Keratinocyte (primary cell): ENCODE measurements at regions not wholly inside any gene's neighbourhood (a gene's known extent, or its start where the extent isn't known, plus 50 kb on each side); places are given as distances from the start of the nearest gene placed in this dataset.

ENCODE experiments used
- DNase-seq: peaks from one replicate; pipeline ENCODE4 v3.0.0-alpha.2; 2011; ENCODE audit warnings: low read depth, missing footprints, low spot score
- FAIRE-seq: peaks from 2 replicates; lab custom pipeline; 2011; peaks lifted over from hg19 to GRCh38; lab: Jason Lieb, UNC
- H2AFZ ChIP-seq: 2 replicates; pipeline ENCODE4 v1.6.0; 2012; ENCODE audit warnings: low read length, control low read depth, inconsistent platforms; ENCODE audit not compliant: control insufficient read depth
- H3K27ac ChIP-seq: 2 replicates; pipeline ENCODE4 v1.5.1; 2011; ENCODE audit warnings: low read length; ENCODE audit not compliant: control insufficient read depth, insufficient read depth
- H3K27me3 ChIP-seq: 3 replicates; pipeline ENCODE4 v1.6.0; 2011; ENCODE audit warnings: low read length; ENCODE audit not compliant: control insufficient read depth, insufficient read depth; ENCODE audit errors: extremely low read depth
- H3K36me3 ChIP-seq, 2 experiments: 2 replicates in 1 of 2; 3 replicates in 1 of 2; pipeline ENCODE4 v1.5.1; 2011; ENCODE audit warnings: low read length in 2 of 2, mild to moderate bottlenecking in 1 of 2; ENCODE audit not compliant: control insufficient read depth in 2 of 2, insufficient read depth in 2 of 2; ENCODE audit errors: extremely low read depth in 1 of 2
- H3K4me1 ChIP-seq: 3 replicates; pipeline ENCODE4 v1.5.1; 2011; ENCODE audit warnings: low read length; ENCODE audit not compliant: control insufficient read depth, insufficient read depth; ENCODE audit errors: extremely low read depth
- H3K4me2 ChIP-seq: 3 replicates; pipeline ENCODE4 v1.6.0; 2011; ENCODE audit warnings: low read depth, low read length; ENCODE audit not compliant: control insufficient read depth, insufficient read depth; ENCODE audit errors: extremely low read depth
- H3K4me3 ChIP-seq, 3 experiments: fragments of 200-600 bp in 1 of 3; sonication (generic) in 1 of 3; 2 replicates in 2 of 3; 3 replicates in 1 of 3; pipeline ENCODE4 v1.5.1; 2011 to 2016; ENCODE audit warnings: low read length in 3 of 3, mild to moderate bottlenecking in 3 of 3, control low read depth in 2 of 3, inconsistent platforms in 1 of 3, low read depth in 1 of 3, mixed read lengths in 1 of 3, mixed run types in 1 of 3, moderate library complexity in 1 of 3; ENCODE audit not compliant: control insufficient read depth in 2 of 3, insufficient read depth in 2 of 3; ENCODE audit errors: extremely low read depth in 1 of 3
- H3K79me2 ChIP-seq: 2 replicates; pipeline ENCODE4 v1.6.0; 2012; ENCODE audit warnings: low read length; ENCODE audit not compliant: control insufficient read depth, insufficient read depth
- H3K9ac ChIP-seq: 3 replicates; pipeline ENCODE4 v1.6.0; 2011; ENCODE audit warnings: low read length; ENCODE audit not compliant: control insufficient read depth, insufficient read depth; ENCODE audit errors: extremely low read depth
- H3K9me1 ChIP-seq: 3 replicates; pipeline ENCODE4 v1.6.0; 2011; ENCODE audit warnings: low read length; ENCODE audit not compliant: control insufficient read depth, insufficient read depth; ENCODE audit errors: extremely low read depth
- H3K9me3 ChIP-seq: 2 replicates; pipeline ENCODE4 v1.5.1; 2012; ENCODE audit warnings: low read depth, low read length; ENCODE audit not compliant: control insufficient read depth
- H4K20me1 ChIP-seq: 3 replicates; pipeline ENCODE4 v1.6.0; 2011; ENCODE audit warnings: low read length; ENCODE audit not compliant: control insufficient read depth, insufficient read depth; ENCODE audit errors: extremely low read depth
- EZH2 ChIP-seq: IDR thresholded peaks from one replicate; pipeline ENCODE4 v1.6.1; 2012; ENCODE audit warnings: inconsistent platforms, mild to moderate bottlenecking, low read length, moderate library complexity
- dilution Hi-C: fragments of 300-500 bp; cut with MboI; formaldehyde crosslinking; loops from one replicate; pipeline ENCODE4 v1.7.0; 2020; ENCODE audit warnings: low sequenced_read_pairs; ENCODE audit not compliant: extremely low pct_ligation_motif_present
- TF ChIP-seq, protein P1 (sequence below), 3 experiments: IDR thresholded peaks in 1 of 3; conservative IDR thresholded peaks in 1 of 3; optimal IDR thresholded peaks in 1 of 3; 2 replicates in 2 of 3; 3 replicates in 1 of 3; pipeline versions ENCODE3 to v1.5.1; 2011; ENCODE audit warnings: low read length in 3 of 3, mild to moderate bottlenecking in 3 of 3, moderate library complexity in 2 of 3, control low read depth in 1 of 3, inconsistent platforms in 1 of 3; ENCODE audit not compliant: insufficient read depth in 2 of 3; ENCODE audit errors: extremely low read depth in 1 of 3

DNA sequence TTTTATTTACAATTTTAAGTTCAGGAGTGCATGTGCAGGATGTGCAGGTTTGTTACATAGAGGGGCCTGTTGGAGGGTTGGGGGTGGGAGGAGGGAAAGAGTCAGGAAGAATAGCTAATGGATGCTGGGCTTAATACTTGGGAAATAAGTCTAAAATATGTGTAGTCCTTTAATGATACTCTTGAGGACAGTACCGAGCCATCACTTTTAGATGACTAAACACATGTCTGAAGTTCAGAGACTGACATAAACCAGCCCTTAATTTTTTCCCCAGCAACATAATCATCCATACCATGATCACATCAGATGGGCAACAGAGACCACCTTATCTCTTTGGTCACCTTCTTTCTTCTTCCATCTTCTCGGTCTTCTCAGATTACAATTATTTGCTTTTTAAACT is 189.1 kb upstream of the COL3A1 start:
- Histone ChIP-seq H3K79me2 (no peaks in the 10 kb centered on the region), H3K36me3 (no peaks in the 10 kb centered on the region), H4K20me1 (no peaks in the 10 kb centered on the region), H3K9me3 (no peaks in the 10 kb centered on the region), H3K9me1 (no peaks in the 10 kb centered on the region), H3K4me3 (no peak overlapping the region), H2AFZ (no peak overlapping the region), H3K4me1 (peaks cover 12% of the 10 kb centered on the region), H3K27me3 (no peaks in the 10 kb centered on the region), H3K27ac (no peak overlapping the region), H3K9ac (no peak overlapping the region), H3K4me2 (no peak overlapping the region)
- FAIRE-seq (no peak), DNase-seq (no peak)
- dilution Hi-C loops, result no loop called here
- TF ChIP-seq, protein P1, sequence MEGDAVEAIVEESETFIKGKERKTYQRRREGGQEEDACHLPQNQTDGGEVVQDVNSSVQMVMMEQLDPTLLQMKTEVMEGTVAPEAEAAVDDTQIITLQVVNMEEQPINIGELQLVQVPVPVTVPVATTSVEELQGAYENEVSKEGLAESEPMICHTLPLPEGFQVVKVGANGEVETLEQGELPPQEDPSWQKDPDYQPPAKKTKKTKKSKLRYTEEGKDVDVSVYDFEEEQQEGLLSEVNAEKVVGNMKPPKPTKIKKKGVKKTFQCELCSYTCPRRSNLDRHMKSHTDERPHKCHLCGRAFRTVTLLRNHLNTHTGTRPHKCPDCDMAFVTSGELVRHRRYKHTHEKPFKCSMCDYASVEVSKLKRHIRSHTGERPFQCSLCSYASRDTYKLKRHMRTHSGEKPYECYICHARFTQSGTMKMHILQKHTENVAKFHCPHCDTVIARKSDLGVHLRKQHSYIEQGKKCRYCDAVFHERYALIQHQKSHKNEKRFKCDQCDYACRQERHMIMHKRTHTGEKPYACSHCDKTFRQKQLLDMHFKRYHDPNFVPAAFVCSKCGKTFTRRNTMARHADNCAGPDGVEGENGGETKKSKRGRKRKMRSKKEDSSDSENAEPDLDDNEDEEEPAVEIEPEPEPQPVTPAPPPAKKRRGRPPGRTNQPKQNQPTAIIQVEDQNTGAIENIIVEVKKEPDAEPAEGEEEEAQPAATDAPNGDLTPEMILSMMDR (optimal IDR thresholded peaks at IDR 0.05 in 1 of 3, IDR thresholded peaks at IDR 0.05 in 1 of 3, conservative IDR thresholded peaks at IDR 0.05 in 1 of 3; ENCODE audit: extremely low read depth in 1 of 3, insufficient read depth in 2 of 3, low read length in 3 of 3), result no peak
- no peak for TF ChIP-seq EZH2

DNA sequence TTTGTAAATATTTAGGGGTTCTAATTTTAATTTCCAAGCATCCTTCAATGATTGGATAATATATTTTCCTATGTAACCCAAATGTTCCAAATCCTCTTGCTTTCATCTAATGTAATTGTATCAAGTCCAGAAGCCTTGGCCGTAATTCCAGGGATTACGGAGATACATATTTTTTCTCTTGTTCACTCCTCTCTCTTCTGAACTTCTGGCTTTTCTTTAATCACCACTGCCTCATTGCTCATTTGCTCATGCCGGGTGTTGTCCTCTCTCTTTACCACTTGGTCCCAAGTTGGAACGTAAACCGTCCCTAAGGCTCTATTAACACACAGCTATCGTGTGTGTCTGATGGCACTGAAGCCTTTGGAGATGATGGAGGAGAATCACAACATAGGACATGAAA is 188.7 kb upstream of the COL3A1 start:
- no peaks in the 10 kb centered on the region for H4K20me1 ChIP-seq
- no peaks in the 10 kb centered on the region for H3K79me2 ChIP-seq
- no peak overlapping the region for H3K27ac ChIP-seq
- no peaks in the 10 kb centered on the region for H3K9me3 ChIP-seq
- H3K4me1 ChIP-seq, result peaks cover 12% of the 10 kb centered on the region
- TF ChIP-seq, protein P1 (optimal IDR thresholded peaks at IDR 0.05 in 1 of 3, IDR thresholded peaks at IDR 0.05 in 1 of 3, conservative IDR thresholded peaks at IDR 0.05 in 1 of 3; ENCODE audit: extremely low read depth in 1 of 3, insufficient read depth in 2 of 3, low read length in 3 of 3), result no peak
- TF ChIP-seq EZH2, result no peak
- H3K36me3 ChIP-seq, result no peaks in the 10 kb centered on the region
- no peak overlapping the region for H2AFZ ChIP-seq
- H3K4me3 ChIP-seq, result no peak overlapping the region
- H3K9ac ChIP-seq, result no peak overlapping the region
- H3K9me1 ChIP-seq, result no peaks in the 10 kb centered on the region
- FAIRE-seq, result no peak
- dilution Hi-C loops, result no loop called here
- no peaks in the 10 kb centered on the region for H3K27me3 ChIP-seq
- no peak for DNase-seq
- H3K4me2 ChIP-seq, result no peak overlapping the region
